RCC 7860 (cell line): ENCODE measurements at regions not wholly inside any gene's neighbourhood (a gene's known extent, or its start where the extent isn't known, plus 50 kb on each side); places are given as distances from the start of the nearest gene placed in this dataset.
A peak's percentile ranks its signal among the peaks of the same experiment; 100 is the strongest.
"Not testable (repeated sequence)": the region's sequence is repeated elsewhere in the genome, so short reads cannot be mapped to it uniquely, and the experiment has no call there.

Source experiments
- DNase-seq: peaks from one replicate; pipeline ENCODE4 v3.0.0-alpha.2; 2015; ENCODE audit warnings: low spot score
- FAIRE-seq: peaks from 2 replicates; lab custom pipeline; 2012; peaks lifted over from hg19 to GRCh38; lab: Jason Lieb, UNC

DNA sequence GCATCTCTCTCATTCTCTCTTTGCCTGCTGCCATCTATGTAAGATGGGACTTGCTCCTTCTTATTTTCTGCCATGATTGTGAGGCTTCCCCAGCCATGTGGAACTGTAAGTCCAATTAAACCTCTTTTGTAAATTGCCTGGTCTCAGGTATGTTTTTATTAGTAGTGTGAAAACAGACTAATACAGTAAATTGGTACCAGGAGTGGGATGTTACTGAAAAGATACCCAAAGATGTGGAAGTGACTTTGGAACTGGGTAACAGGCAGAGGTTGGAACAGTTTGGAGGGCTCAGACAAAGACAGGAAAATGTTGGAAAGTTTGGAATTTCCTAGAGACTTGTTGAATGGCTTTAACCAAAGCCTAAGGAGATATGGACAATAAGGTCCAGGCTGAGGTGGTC lies 503.1 kb upstream of the SOX9 start:
- FAIRE-seq, DNase-seq: not testable (repeated sequence)

DNA sequence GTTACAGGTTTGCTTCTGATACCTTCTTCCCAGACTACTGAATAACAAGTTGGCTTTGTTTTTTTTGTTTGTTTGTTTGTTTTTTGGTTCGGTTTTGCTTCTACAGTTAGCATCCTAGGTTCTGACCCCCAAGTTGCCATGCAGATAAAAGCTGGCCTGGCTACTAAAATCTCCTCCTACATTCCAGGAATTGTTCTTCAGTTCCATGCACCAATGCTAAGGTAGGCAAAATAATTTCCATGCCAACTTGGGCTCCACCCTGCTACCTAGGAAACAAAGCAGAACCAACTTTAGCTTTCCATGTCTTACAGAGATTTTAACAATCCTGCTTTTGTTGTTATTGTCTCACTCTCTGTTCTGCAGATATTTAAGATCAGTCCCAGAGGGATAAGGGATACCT lies 495.5 kb upstream of the SOX9 start:
- DNase-seq (no peak), FAIRE-seq (no peak)

DNA sequence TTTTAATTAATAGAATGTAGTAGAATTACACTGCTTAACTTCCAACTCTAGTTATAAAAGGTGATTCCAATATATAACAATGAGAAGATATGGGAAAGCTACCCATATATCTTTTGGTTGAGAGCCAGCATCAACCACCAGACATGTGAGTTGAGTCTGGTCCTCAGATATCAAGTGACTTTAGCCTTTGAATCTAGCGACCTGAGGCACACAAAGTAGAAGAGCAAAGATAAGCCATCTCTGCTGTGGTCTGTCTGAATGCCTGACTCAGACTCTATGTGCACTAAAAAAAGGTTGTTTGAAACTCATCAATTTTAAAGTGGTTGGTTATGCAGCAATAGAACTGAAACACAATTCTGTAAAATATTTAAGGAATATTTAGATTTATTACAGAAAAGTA lies 492.5 kb upstream of the SOX9 start:
- FAIRE-seq (no peak), DNase-seq (peak; percentile 18)

DNA sequence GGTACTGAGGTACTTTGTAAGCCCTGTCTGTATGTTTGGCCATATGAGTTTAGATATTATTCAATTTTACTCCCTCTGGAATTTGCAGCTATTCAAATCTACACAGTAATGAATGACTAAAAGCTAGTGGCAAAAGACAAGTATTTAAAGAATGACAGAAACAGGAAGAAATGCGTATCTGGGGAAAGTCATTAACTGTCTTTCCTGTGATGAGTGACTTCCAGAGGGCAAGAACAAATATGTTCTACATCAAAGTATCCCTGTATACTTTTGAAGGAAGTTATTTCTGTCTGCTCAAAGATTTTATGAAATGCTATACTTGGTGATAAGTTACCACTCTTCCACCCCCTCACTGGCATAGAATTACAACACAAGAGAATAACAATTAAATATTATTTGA lies 489.3 kb upstream of the SOX9 start:
- FAIRE-seq (peak; percentile 29), DNase-seq (peak; percentile 42)

DNA sequence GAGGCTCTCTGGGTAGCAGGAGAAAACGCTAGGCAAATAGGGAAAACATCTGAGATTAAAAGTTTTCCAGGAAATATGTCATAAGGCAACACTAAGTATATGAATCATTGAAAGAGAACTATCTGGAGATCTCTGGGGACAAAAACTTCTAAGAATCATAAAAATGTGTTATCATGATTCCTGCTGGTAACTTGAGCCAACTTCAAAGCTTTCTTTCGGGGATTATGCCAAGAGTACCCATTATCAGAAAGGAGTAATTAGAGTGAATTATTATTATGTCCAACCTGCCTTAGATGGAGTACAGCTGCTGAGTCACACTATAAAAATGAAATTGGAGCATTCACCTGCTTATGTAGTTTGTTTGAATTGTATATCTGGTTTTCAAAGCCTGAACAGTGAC lies 488.5 kb upstream of the SOX9 start:
- DNase-seq (peak; percentile 29), FAIRE-seq (no peak)

DNA sequence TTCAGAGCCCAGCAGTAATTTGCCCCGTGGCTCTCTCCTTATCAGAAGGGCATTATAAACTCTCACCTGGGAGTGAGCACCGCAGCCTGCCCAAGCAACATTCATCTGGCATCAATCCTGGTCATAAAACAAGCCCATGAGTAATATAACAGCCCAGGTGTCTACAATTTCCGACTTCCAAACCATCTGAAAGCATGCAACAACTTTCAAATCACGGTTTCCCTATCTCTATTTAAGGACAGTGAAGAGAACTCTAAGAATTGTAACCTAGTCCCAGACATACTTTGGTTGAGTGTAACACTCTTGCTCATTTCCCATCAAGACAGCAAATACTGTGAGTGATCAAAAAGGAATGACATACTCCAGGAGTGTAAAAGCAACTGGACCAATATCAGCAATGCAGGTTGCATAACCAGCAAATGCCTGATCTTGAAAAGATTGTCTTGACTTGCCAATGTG lies 487.4 kb upstream of the SOX9 start:
- FAIRE-seq (peak; percentile 35), DNase-seq (peak; percentile 84)

DNA sequence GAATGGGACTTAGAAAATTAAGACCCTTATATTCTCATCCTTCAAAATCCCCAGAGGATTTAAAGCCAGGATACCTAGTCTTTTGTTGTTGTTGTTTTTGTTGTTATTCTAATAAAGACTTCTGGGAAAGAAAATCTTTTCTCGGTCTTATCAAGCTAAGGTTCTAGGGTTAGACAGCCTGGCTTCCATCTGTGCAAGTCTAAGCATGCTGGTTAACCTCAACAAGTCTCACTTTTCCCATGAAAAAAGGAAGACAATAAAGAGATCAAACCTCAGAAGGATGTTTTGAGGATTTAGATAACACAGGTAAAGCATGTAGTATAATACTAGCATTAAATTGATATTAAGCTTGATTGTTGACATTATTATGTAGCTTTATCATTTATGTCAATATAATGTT lies 486.4 kb upstream of the SOX9 start:
- DNase-seq: no peak
- FAIRE-seq: no peak

DNA sequence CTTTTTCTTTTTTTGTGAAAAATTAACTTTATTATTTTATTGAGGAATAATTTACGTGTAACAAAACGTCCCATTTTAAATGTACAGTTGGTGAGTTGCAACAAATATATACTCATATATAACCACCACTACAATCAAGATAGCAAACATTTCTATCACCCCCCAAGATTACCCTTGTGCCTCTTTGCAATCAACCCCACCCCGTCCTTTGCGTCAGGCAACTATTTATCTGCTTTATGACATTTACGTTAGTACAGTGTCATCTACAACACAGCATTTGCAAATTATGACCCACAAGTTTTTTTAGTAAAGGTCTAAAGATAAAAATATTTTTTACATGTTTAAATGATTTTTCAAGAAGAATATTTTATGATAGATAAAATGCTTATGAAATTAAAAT lies 485.6 kb upstream of the SOX9 start:
- FAIRE-seq (no peak), DNase-seq (no peak)

DNA sequence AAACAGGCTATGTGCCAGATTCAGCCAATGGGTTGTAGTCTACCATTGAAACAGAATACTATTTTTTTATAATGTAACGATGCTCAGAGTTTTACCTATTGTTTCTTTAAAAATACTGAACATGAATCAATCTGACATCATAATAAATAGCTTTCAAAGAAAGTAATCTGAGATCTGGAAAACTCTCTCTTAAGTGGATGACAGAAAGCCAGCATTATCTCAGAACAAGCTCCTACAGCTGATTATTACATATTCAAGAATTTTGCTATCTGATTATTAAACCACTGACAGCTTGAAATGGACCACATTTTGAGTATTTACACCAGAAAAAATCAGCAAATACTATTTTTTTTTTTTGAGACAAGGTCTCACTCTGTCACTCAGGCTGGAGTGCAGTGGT lies 484.2 kb upstream of the SOX9 start:
- FAIRE-seq: no peak
- no peak for DNase-seq

DNA sequence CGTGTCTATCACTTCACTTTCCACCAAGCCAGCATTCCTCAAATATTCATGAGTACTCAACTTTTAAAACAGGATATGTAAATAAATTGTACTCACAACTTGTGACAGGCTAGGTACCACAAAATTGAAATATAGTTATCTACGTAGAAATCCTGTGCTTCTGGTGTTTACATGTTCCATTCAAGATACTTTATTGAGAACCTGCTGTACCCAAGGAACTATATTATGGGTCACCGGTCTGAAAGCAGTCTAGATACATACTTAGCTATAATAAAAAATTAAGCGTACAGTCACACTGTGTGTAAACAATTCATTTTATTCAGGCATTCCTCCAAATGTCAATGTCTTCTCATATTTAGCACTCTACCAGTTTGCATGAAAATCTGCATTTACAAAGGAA lies 482.2 kb upstream of the SOX9 start:
- FAIRE-seq (no peak), DNase-seq (no peak)

DNA sequence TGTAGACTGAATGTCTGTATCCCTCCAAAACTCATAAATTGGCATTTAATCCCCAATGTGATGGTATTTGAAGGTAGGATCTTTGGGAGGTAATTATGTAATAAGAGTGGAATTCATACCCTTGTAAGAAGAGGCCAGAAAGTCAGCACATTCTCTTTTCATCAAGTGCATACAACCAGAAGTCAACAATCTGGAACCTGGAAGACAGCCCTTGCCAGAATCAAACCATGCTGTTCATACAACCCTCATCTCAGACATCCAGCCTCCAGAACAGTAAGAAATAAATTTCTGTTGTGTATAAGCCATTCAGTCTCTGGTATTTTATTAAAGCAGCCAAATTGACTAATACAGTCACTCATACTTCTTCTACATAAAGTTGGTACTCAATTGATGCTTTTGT lies 481.0 kb upstream of the SOX9 start:
- FAIRE-seq (no peak), DNase-seq (no peak)

DNA sequence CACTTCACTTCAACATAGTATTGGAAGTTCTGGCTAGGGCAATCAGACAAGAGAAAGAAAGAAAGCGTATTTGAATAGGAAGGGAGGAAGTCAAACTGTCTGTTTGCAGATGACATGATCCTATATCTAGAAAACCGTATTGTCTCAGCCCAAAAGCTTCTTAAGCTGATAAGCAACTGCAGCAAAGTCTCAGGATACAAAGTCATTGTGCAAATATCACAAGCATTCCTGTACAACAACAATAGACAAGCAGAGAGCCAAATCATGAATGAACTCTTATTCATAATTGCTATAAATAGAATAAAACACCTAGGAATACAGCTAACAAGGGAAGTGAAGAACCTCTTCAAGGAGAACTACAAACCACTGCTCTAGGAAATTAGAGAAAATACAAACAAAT lies 473.9 kb upstream of the SOX9 start:
- DNase-seq, FAIRE-seq: not testable (repeated sequence)

DNA sequence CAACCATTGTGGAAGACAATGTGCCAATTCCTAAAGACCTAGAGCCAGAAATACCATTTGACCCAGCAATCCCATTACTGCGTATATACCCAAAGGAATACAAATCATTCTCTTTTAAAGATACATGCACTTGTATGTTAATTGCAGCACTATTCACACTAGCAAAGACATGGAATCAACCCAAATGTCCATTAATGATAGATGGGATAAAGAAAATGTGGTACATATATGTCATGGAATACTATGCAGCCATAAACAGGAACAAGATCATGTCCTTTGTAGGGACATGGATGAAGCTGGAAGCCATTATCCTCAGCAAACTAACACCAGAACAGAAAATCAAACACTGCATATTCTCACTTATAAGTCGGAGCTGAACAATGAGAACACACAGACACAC lies 472.5 kb upstream of the SOX9 start:
- DNase-seq, FAIRE-seq: not testable (repeated sequence)

DNA sequence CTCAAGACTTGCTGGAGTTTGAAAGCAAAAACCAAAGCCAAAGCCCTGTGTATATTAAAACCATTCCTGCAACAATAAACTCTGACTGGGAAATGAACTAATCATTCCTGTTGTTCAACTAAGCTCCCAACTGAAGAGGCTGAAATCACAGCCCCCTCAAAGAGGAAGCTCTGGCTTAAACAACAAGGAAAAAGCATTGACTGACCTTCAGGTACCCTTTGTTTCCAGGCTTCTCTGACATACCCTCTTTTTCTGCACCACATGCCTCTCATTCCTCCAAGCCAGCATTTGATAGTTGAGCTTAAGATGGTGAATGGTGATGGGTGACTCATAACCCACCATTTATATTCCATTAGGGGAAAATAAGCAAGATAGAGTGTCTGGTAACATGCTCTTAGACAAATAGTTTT lies 470.9 kb upstream of the SOX9 start:
- FAIRE-seq (no peak), DNase-seq (no peak)

DNA sequence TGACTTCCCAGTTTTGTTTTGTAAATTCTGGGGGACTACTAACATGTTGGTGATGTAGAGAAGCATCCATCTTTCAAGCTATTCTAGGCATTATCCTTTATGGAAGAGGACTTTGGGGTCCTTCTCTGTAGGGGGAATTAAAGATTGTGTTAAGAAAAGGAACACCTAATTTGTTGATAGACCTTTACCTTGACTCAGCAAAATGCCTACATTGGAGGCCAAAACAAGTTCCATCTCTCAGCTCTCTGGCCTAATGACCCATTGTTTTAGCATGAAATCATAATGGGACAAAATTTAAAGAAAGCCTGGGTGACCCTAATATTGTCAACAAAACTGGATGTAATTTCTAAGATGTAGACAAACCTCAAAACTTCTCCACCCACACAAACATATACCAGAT lies 465.3 kb upstream of the SOX9 start:
- FAIRE-seq: no peak
- no peak for DNase-seq

DNA sequence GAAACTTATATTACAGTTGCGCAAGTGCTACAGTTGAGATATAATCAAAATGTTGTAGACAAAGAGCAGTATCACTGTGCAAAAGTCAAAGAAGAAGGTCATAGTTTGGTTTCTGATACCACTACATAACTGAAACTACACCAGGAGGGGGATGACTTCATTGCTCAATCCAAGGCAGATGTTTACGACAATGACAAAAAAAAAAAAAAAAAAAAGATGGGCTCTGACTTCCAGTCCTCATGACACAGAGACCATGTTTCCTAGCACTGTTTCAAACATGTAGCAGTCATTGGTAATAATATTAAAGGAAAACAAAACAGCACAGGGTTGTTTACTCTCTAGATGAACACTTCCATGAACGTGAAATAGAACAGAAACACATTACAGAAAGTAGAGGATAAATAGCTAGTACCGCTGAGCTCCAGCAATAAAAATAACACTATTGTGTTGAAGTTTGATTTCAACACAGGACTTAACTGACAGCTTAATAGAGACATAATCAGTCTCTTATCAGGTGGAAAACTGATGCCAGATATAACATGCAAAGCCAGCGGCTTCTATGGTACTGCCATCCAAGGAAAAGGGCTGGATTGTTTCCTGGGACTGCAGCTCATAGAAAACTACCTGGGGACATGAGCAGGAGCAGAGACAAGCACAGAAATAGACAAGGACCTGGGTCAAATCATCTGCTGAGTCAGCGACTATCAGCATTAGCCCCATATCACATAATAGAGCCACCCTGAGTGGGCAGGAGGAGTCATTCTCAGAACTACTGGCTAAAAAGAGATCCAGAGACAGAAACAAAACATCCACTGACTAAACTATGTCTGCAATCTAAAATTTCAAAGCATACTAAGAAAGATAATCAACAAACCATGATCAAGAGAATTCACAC lies 463.6 kb upstream of the SOX9 start:
- DNase-seq (no peak), FAIRE-seq (no peak)

DNA sequence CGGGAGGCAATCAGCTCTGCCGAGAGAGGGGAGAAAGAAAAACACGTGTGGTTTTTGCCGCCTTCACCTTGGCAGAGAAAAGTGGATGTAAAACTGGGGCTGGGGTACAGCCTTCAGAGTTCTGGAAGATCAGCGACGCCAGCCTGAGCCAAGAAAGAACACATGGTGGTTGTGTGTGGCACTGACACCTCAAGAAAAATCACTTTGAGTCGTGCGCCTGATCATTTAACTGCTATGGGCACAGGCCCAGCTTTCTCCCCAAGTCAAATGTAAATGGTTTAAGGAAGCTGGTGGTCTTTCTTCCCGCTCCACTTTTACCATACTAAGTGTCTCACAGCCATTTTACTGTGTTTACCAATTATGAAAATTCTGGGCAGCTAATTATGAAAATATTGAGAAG lies 461.8 kb upstream of the SOX9 start:
- FAIRE-seq: no peak
- DNase-seq: no peak

DNA sequence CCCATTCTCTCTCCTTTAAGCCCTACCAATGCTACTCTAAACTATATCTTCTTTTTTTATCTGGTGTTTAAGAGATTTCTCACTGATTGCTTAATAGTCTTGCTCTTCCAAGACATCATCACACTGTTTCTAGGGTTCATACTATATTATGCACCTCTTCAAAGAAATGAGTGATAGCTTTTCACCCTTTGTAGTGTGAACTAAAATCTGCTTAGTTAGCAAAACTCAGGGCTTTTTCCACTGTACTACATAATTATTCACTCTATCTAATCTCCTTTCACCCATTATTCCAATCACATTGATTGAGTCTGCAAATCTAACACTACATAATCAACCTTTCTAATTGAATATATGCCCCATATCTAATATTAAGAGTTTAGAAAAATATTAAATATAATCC lies 456.0 kb upstream of the SOX9 start:
- FAIRE-seq: no peak
- DNase-seq: no peak

DNA sequence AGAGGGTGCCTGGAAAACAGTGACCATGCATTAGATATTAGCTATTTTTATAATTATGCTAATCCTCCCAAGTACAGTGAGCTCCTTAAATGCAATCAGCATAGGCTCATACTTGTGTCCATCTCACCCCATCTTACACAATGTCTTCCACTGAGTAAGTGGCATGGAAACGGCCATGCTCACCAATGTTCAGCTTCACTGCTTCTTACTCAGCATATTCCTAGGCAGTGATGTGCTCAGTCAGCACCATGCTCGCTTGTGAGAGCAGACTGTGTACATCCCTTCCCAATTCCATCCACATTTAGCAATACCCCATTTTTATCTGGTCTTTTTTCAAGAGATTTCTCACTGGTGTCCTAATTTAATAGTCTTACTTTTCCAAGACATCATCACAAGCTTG lies 454.8 kb upstream of the SOX9 start:
- DNase-seq (peak; percentile 75), FAIRE-seq (peak; percentile 87)

DNA sequence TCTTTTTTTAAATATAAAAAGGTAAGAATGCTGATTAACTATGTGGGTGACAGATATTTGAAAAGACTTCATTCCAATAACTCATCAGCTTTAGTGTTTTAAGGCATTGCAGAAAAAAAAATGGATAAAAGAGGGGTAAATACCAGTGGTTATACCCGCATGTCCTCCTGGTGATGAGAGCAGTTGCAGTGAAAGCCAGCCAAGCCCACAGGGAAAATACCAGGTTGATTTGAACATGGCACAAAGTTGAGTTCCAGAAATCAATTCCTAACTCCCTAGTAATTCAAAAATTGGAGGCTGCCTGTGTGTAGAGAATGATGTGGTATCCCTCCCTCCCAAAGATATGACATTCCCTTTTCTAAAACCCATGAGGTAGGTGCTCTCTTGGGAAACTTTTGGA lies 453.2 kb upstream of the SOX9 start:
- DNase-seq (no peak), FAIRE-seq (no peak)

DNA sequence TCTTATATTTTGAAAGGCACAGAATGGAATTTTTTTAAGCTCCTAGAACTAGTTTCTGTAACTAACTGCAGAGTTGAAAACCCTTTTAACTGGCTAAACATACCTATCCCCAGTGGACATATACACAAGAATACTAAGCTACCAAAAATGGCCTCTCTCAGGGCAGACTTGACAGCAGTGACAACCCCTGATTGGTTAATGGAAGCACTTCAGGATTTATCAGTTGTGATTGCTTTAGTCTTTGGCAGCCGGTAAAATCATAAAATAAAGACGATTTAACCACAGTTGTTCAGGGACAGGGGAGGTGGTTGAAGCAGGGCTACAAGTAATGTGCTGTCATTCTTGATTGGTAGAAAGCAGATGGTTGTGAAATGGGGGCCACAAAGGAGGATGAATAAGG lies 452.0 kb upstream of the SOX9 start:
- DNase-seq (no peak), FAIRE-seq (no peak)

DNA sequence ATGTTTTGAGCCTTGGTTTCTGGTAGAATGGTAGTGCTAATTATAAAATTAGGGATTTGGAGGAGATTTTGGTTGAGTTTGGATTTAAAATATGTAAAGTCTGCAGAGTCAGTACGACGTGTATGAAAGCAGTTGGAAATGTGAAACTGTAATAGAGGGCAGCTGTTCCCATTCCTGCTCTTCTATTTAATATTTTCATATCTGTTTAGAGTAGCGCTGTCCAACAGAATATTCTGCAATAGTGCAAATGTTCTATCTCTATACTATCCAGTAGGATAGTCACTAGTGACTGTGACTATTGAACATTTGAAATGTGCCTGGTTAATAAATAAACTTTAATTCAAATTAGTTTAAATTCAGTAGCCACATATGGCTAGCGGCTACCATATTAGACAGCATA lies 443.4 kb upstream of the SOX9 start:
- no peak for FAIRE-seq
- DNase-seq: no peak

DNA sequence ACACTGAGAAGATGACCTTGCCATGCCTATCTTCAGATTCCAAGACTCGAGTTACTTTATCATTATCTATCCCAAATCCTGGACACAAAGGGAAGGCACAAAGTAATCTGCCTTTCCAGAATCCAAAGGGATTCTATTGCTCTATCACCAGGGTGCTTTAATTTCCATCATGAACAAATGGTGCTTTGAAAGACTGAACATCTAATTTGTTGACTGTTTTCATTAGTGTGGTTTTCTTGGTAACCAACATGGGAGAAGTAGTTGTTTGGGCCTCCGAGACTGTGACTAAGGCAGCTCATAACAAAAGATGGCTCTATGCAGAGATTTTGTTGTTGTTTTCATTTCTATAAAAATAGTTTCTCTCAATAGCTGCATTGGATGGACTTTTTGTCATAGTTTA lies 441.0 kb upstream of the SOX9 start:
- DNase-seq (no peak), FAIRE-seq (no peak)
